Peyer's patch (tissue), 4 donors: ENCODE measurements at regions not wholly inside any gene's neighbourhood (a gene's known extent, or its start where the extent isn't known, plus 50 kb on each side); places are given as distances from the start of the nearest gene placed in this dataset.

Experiments used
- CTCF ChIP-seq, 6 experiments: fragments of 450-650 bp in 4 of 6; fragments of 200-600 bp in 2 of 6; sonication (generic) in 1 of 6; IDR thresholded peaks; one replicate each; pipeline ENCODE4 v1.5.1; 2017 to 2019; ENCODE audit warnings: antibody characterized with exemption in 6 of 6, mild to moderate bottlenecking in 3 of 6, moderate library complexity in 1 of 6
- POLR2A ChIP-seq, 2 donors: fragments of 450-650 bp; IDR thresholded peaks; one replicate each; pipeline ENCODE4 v1.5.1; 2017; ENCODE audit warnings: antibody characterized with exemption in 2 of 2, mild to moderate bottlenecking in 2 of 2, moderate library complexity in 2 of 2

- TF ChIP-seq CTCF (IDR thresholded peaks at IDR 0.05) (no peak), POLR2A (IDR thresholded peaks at IDR 0.05) (no peak)
These were observed 139.5 kb downstream of the SLIT2 start for GRCh38 chr4:20391198-20391597.
